HEK293 (cell line): ENCODE measurements at regions not wholly inside any gene's neighbourhood (a gene's known extent, or its start where the extent isn't known, plus 50 kb on each side); places are given as distances from the start of the nearest gene placed in this dataset.

Experiments used
- CTCF ChIA-PET: fragments of 350-600 bp; formaldehyde crosslinking; extraction: SDS; loops from one replicate; lab custom pipeline; 2021; ENCODE audit warnings: antibody characterized with exemption; lab: Yijun Ruan, JAX
- POLR2A ChIA-PET: fragments of 300-600 bp; formaldehyde crosslinking; extraction: SDS; loops from one replicate; lab custom pipeline; 2020; ENCODE audit warnings: antibody characterized with exemption, inconsistent platforms; lab: Yijun Ruan, JAX
- H3K27ac ChIP-seq: fragments of 200-500 bp; sonication (Bioruptor generic); 2 replicates; pipeline ENCODE4 v1.5.1; 2014; ENCODE audit warnings: low read depth, low read length, control low read depth, inconsistent platforms; ENCODE audit errors: extremely low read depth
- H3K36me3 ChIP-seq, 2 experiments: fragments of 200-500 bp in 1 of 2; sonication (Bioruptor generic) in 1 of 2; 1 replicate in 1 of 2; 2 replicates in 1 of 2; pipeline ENCODE4 v1.5.1; 2014 to 2017; ENCODE audit warnings: inconsistent platforms in 2 of 2, low read length in 2 of 2; ENCODE audit not compliant: control insufficient read depth in 2 of 2, insufficient read depth in 1 of 2
- H3K4me1 ChIP-seq: fragments of 200-500 bp; sonication (Bioruptor generic); 2 replicates; pipeline ENCODE4 v1.5.1; 2014; ENCODE audit warnings: mild to moderate bottlenecking, low read length, inconsistent platforms; ENCODE audit not compliant: control insufficient read depth, insufficient read depth
- H3K4me3 ChIP-seq: 2 replicates; pipeline ENCODE4 v1.5.1; 2011; ENCODE audit warnings: low read depth, mild to moderate bottlenecking, control low read depth, low read length, moderate library complexity
- H3K9me3 ChIP-seq: fragments of 200-500 bp; sonication (Bioruptor generic); 2 replicates; pipeline ENCODE4 v1.5.1; 2014; ENCODE audit warnings: low read depth, low read length, inconsistent platforms; ENCODE audit not compliant: control insufficient read depth, insufficient read depth
- BCL11B ChIP-seq: fragments of 450-650 bp; formaldehyde crosslinking; IDR thresholded peaks from 2 replicates; pipeline ENCODE4 v1.5.1; 2016; ENCODE audit warnings: low read depth, missing biosample characterization, missing genetic modification characterization
- GLI2 ChIP-seq: fragments of 450-650 bp; formaldehyde crosslinking; IDR thresholded peaks from 2 replicates; pipeline ENCODE4; 2017; ENCODE audit warnings: missing biosample characterization, missing genetic modification characterization, low read depth, borderline replicate concordance
- GLIS2 ChIP-seq: fragments of 450-650 bp; formaldehyde crosslinking; IDR thresholded peaks from 2 replicates; pipeline ENCODE4 v1.5.1; 2016; ENCODE audit warnings: missing biosample characterization, missing genetic modification characterization
- HOXD13 ChIP-seq: sonication (generic); formaldehyde crosslinking; IDR thresholded peaks from 2 replicates; pipeline ENCODE4 v1.8.0; 2022; ENCODE audit warnings: missing genetic modification reagents, borderline replicate concordance
- KLF1 ChIP-seq: fragments of 450-650 bp; formaldehyde crosslinking; IDR thresholded peaks from 2 replicates; pipeline ENCODE4 v1.5.1; 2016; ENCODE audit warnings: missing biosample characterization, missing genetic modification characterization
- KLF7 ChIP-seq: fragments of 450-650 bp; formaldehyde crosslinking; IDR thresholded peaks from 2 replicates; pipeline ENCODE4 v1.5.1; 2016; ENCODE audit warnings: missing biosample characterization, missing genetic modification characterization, borderline replicate concordance
- OSR2 ChIP-seq: fragments of 450-650 bp; formaldehyde crosslinking; IDR thresholded peaks from 2 replicates; pipeline ENCODE4 v1.5.1; 2016; ENCODE audit warnings: missing biosample characterization, missing genetic modification characterization
- SCRT1 ChIP-seq: fragments of 450-650 bp; formaldehyde crosslinking; IDR thresholded peaks from 2 replicates; pipeline ENCODE4 v1.5.1; 2016; ENCODE audit warnings: missing biosample characterization, missing genetic modification characterization, borderline replicate concordance
- SP2 ChIP-seq: fragments of 450-650 bp; formaldehyde crosslinking; IDR thresholded peaks from 2 replicates; pipeline ENCODE4 v1.5.1; 2016; ENCODE audit warnings: missing biosample characterization, missing genetic modification characterization
- SP7 ChIP-seq: fragments of 450-650 bp; formaldehyde crosslinking; IDR thresholded peaks from 2 replicates; pipeline ENCODE4 v1.5.1; 2016; ENCODE audit warnings: missing biosample characterization, missing genetic modification characterization
- ZNF112 ChIP-seq: fragments of 450-650 bp; formaldehyde crosslinking; IDR thresholded peaks from 2 replicates; pipeline ENCODE4 v1.5.0; 2017; ENCODE audit warnings: missing biosample characterization, missing genetic modification characterization
- ZNF140 ChIP-seq: fragments of 450-650 bp; formaldehyde crosslinking; IDR thresholded peaks from 2 replicates; pipeline ENCODE4 v1.5.1; 2016; ENCODE audit warnings: missing biosample characterization, missing genetic modification characterization
- ZNF248 ChIP-seq: fragments of 450-650 bp; formaldehyde crosslinking; IDR thresholded peaks from 2 replicates; pipeline ENCODE4 v1.5.1; 2017; ENCODE audit warnings: missing biosample characterization, missing genetic modification characterization
- ZNF560 ChIP-seq: fragments of 450-650 bp; formaldehyde crosslinking; IDR thresholded peaks from 2 replicates; pipeline ENCODE4 v1.5.1; 2017; ENCODE audit warnings: missing biosample characterization, missing genetic modification characterization, borderline replicate concordance
- ZNF571 ChIP-seq: fragments of 450-650 bp; formaldehyde crosslinking; IDR thresholded peaks from 2 replicates; pipeline ENCODE4 v1.5.0; 2017; ENCODE audit warnings: missing biosample characterization, missing genetic modification characterization
- ZNF610 ChIP-seq: fragments of 450-650 bp; formaldehyde crosslinking; IDR thresholded peaks from 2 replicates; pipeline ENCODE4 v1.5.1; 2016; ENCODE audit warnings: missing biosample characterization, missing genetic modification characterization, borderline replicate concordance
- ZNF624 ChIP-seq: fragments of 450-650 bp; formaldehyde crosslinking; IDR thresholded peaks from 2 replicates; pipeline ENCODE4 v1.5.1; 2017; ENCODE audit warnings: missing biosample characterization, missing genetic modification characterization
- ZNF660 ChIP-seq: fragments of 450-650 bp; IDR thresholded peaks from 2 replicates; pipeline ENCODE4 v1.5.1; 2018; ENCODE audit warnings: missing biosample characterization, mild to moderate bottlenecking, missing genetic modification characterization
- ZNF670 ChIP-seq: fragments of 450-650 bp; formaldehyde crosslinking; IDR thresholded peaks from 2 replicates; pipeline ENCODE4 v1.5.1; 2016; ENCODE audit warnings: missing biosample characterization, missing genetic modification characterization, low read depth
- ZXDB ChIP-seq: fragments of 450-650 bp; formaldehyde crosslinking; IDR thresholded peaks from 2 replicates; pipeline ENCODE4 v1.5.1; 2016; ENCODE audit warnings: missing biosample characterization, missing genetic modification characterization
- TF ChIP-seq, protein P1 (sequence below): fragments of 450-650 bp; formaldehyde crosslinking; IDR thresholded peaks from 2 replicates; pipeline ENCODE4 v1.5.1; 2016; ENCODE audit warnings: missing biosample characterization, missing genetic modification characterization
- TF ChIP-seq, protein P2 (sequence below): fragments of 450-650 bp; formaldehyde crosslinking; IDR thresholded peaks from 2 replicates; pipeline ENCODE4 v1.5.1; 2017; ENCODE audit warnings: missing biosample characterization, missing genetic modification characterization
- TF ChIP-seq, protein P3 (sequence below): fragments of 450-650 bp; formaldehyde crosslinking; IDR thresholded peaks from 2 replicates; pipeline ENCODE4 v1.5.1; 2016; ENCODE audit warnings: missing biosample characterization, missing genetic modification characterization
- TF ChIP-seq, protein P4 (sequence below): fragments of 450-650 bp; formaldehyde crosslinking; IDR thresholded peaks from 2 replicates; pipeline ENCODE4 v1.5.1; 2017; ENCODE audit warnings: missing biosample characterization, missing genetic modification characterization

DNA sequence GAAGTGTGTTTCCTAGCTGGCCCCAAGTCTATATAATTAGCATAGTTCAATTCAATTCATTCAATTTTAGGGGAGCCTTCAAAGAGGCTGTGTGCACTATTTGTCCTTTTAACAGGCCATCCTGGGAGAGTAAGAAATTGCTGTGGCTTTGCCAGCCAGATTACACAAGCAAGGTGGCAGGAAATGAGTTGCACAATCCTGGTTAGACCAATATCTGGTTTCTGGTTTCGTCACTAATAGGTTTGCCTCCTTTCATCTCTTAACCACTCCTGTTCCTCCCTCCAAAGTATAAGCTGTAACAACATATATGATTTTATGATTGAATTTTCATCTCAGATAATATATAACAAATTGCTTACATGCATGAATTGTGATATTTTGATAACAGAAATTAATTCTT, 84.1 kb upstream of the NEGR1 start:
- ChIA-PET POLR2A (no interaction called here), CTCF (interaction anchor here (0.7 kb wide), 1 partner anchor 109 kb away, joined by 3 read pairs; no protein-coding TSS in a partner anchor)
- Histone ChIP-seq H3K9me3 (no peaks in the 10 kb centered on the region), H3K4me3 (no peak overlapping the region), H3K27ac (no peak overlapping the region), H3K36me3 (no peaks in the 10 kb centered on the region), H3K4me1 (no peaks in the 10 kb centered on the region)
- TF ChIP-seq ZNF560 (tag by site-specific recombination) (no peak), KLF1 (no peak), ZNF670 (tag by site-specific recombination) (no peak), GLI2 (tag by site-specific recombination) (no peak), SP7 (tag by site-specific recombination) (no peak)

DNA sequence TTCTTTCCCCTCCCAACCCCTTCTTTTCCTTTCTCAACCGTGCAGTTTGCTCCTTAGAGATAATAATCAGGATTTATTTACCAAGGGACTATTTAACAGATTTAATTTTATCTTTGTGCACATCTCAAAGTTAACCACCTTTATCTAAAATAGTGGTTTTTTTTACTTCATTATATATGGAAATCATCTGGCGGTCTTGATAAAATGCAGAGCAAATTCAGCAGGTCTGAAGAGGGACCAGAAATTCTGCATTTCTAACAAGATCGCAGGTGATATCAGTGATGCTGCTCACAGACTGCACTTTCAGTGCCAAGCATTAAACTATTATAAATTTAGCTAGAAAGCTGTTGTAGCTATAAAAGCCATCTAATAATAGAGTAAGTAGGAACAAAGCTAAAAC, 83.4 kb upstream of the NEGR1 start:
- H3K4me1 ChIP-seq, result no peaks in the 10 kb centered on the region
- H3K36me3 ChIP-seq, result no peaks in the 10 kb centered on the region
- H3K4me3 ChIP-seq, result no peak overlapping the region
- POLR2A ChIA-PET, result no interaction called here
- CTCF ChIA-PET, result interaction anchor here (0.7 kb wide), 1 partner anchor 110 kb away, joined by 3 read pairs; no protein-coding TSS in a partner anchor
- no peak for TF ChIP-seq ZXDB (tag by site-specific recombination)
- TF ChIP-seq ZNF610 (tag by site-specific recombination), result no peak
- TF ChIP-seq ZNF660 (tag by site-specific recombination), result no peak
- no peak overlapping the region for H3K27ac ChIP-seq
- H3K9me3 ChIP-seq, result no peaks in the 10 kb centered on the region

DNA sequence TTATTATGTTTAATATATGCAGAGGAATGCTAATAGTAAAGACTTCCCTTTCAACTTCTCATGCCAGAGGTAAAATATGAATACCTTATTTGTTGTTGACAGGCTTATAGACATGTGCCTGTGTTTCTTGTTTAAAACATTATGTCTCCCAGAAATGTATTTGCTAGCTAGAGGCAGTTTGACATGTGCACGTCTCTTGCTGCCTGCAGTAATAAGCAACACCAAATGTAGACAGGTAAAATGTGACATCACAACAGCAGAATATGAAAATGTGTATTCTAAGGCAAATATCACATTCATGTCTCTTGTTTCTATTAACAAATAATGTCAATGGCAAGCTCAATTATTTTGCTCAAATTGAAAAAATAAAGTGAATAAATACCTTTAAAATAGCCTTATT, 80.2 kb upstream of the NEGR1 start:
- Histone ChIP-seq H3K4me1 (no peaks in the 10 kb centered on the region), H3K36me3 (no peaks in the 10 kb centered on the region), H3K9me3 (no peaks in the 10 kb centered on the region), H3K4me3 (no peak overlapping the region), H3K27ac (no peak overlapping the region)
- ChIA-PET POLR2A (no interaction called here), CTCF (no interaction called here)
- TF ChIP-seq ZNF624 (tag by site-specific recombination) (no peak), KLF7 (no peak), SP2 (no peak), ZNF248 (tag by site-specific recombination) (no peak), HOXD13 (CRISPR knock-in tag) (no peak), OSR2 (no peak), SCRT1 (tag by site-specific recombination) (no peak), ZNF571 (tag by site-specific recombination) (no peak)
- TF ChIP-seq, protein P1, sequence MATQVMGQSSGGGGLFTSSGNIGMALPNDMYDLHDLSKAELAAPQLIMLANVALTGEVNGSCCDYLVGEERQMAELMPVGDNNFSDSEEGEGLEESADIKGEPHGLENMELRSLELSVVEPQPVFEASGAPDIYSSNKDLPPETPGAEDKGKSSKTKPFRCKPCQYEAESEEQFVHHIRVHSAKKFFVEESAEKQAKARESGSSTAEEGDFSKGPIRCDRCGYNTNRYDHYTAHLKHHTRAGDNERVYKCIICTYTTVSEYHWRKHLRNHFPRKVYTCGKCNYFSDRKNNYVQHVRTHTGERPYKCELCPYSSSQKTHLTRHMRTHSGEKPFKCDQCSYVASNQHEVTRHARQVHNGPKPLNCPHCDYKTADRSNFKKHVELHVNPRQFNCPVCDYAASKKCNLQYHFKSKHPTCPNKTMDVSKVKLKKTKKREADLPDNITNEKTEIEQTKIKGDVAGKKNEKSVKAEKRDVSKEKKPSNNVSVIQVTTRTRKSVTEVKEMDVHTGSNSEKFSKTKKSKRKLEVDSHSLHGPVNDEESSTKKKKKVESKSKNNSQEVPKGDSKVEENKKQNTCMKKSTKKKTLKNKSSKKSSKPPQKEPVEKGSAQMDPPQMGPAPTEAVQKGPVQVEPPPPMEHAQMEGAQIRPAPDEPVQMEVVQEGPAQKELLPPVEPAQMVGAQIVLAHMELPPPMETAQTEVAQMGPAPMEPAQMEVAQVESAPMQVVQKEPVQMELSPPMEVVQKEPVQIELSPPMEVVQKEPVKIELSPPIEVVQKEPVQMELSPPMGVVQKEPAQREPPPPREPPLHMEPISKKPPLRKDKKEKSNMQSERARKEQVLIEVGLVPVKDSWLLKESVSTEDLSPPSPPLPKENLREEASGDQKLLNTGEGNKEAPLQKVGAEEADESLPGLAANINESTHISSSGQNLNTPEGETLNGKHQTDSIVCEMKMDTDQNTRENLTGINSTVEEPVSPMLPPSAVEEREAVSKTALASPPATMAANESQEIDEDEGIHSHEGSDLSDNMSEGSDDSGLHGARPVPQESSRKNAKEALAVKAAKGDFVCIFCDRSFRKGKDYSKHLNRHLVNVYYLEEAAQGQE (tag by site-specific recombination), result no peak

DNA sequence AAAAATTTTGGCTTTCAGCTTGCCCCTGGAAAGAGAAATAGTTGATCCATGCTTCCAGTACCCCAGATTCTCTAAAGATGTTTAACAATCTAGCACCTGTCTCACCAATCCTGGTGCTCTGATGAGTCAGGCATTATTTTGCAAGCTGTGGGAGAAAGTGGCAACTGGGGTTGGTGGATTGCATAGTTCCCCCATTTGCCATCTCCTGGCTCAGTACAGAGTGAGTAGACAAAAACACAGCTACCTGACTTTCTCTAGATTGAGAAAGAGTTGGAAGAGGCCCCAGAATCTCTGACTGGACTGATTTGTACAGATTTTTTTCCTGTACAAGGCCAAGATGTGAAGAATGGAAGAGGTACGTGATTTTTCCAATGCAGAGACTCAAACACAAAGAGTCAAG, 75.1 kb upstream of the NEGR1 start:
- ChIA-PET POLR2A (no interaction called here), CTCF (no interaction called here)
- no peaks in the 10 kb centered on the region for H3K4me1 ChIP-seq
- H3K27ac ChIP-seq, result no peak overlapping the region
- H3K4me3 ChIP-seq, result no peak overlapping the region
- H3K9me3 ChIP-seq, result no peaks in the 10 kb centered on the region
- no peaks in the 10 kb centered on the region for H3K36me3 ChIP-seq
- TF ChIP-seq BCL11B (tag by site-specific recombination) (no peak), GLIS2 (tag by site-specific recombination) (no peak), ZNF112 (no peak), ZNF140 (no peak)
- TF ChIP-seq, protein P2, sequence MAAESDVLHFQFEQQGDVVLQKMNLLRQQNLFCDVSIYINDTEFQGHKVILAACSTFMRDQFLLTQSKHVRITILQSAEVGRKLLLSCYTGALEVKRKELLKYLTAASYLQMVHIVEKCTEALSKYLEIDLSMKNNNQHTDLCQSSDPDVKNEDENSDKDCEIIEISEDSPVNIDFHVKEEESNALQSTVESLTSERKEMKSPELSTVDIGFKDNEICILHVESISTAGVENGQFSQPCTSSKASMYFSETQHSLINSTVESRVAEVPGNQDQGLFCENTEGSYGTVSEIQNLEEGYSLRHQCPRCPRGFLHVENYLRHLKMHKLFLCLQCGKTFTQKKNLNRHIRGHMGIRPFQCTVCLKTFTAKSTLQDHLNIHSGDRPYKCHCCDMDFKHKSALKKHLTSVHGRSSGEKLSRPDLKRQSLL (tag by site-specific recombination), result no peak
- TF ChIP-seq, protein P3, sequence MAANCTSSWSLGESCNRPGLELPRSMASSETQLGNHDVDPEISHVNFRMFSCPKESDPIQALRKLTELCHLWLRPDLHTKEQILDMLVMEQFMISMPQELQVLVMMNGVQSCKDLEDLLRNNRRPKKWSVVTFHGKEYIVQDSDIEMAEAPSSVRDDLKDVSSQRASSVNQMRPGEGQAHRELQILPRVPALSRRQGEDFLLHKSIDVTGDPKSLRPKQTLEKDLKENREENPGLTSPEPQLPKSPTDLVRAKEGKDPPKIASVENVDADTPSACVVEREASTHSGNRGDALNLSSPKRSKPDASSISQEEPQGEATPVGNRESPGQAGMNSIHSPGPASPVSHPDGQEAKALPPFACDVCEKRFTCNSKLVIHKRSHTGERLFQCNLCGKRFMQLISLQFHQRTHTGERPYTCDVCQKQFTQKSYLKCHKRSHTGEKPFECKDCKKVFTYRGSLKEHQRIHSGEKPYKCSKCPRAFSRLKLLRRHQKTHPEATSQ (tag by site-specific recombination), result no peak
- TF ChIP-seq, protein P4, sequence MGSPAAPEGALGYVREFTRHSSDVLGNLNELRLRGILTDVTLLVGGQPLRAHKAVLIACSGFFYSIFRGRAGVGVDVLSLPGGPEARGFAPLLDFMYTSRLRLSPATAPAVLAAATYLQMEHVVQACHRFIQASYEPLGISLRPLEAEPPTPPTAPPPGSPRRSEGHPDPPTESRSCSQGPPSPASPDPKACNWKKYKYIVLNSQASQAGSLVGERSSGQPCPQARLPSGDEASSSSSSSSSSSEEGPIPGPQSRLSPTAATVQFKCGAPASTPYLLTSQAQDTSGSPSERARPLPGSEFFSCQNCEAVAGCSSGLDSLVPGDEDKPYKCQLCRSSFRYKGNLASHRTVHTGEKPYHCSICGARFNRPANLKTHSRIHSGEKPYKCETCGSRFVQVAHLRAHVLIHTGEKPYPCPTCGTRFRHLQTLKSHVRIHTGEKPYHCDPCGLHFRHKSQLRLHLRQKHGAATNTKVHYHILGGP (tag by site-specific recombination), result no peak
